C1 segment of cervical spinal cord (tissue), 14 donors: ENCODE measurements at regions not wholly inside any gene's neighbourhood (a gene's known extent, or its start where the extent isn't known, plus 50 kb on each side); places are given as distances from the start of the nearest gene placed in this dataset.
"Not testable (repeated sequence)": the region's sequence is repeated elsewhere in the genome, so short reads cannot be mapped to it uniquely, and the experiment has no call there.

Experiments
- DNase-seq, 14 donors: peaks; one replicate each; lab custom pipeline; 2025; lab: John Stamatoyannopoulos, UW

GRCh38 chr11:87559852-87560251, 522.1 kb downstream of the TMEM135 start:
- DNase-seq: not testable (repeated sequence)

GRCh38 chr11:87555101-87555500, 517.4 kb downstream of the TMEM135 start:
- no peak for DNase-seq

- no peak for DNase-seq
Observed at GRCh38 chr11:87548797-87549196, 511.1 kb downstream of the TMEM135 start.

- no peak for DNase-seq
Observed at GRCh38 chr11:87545858-87546257, 508.1 kb downstream of the TMEM135 start.

- no peak for DNase-seq
Observed at GRCh38 chr11:87539596-87539995, 501.9 kb downstream of the TMEM135 start.

- DNase-seq: no peak
Observed at GRCh38 chr11:87536565-87536964, 498.8 kb downstream of the TMEM135 start.

- DNase-seq: no peak
Observed at GRCh38 chr11:87536016-87536415, 498.3 kb downstream of the TMEM135 start.

GRCh38 chr11:87535513-87535912, 497.8 kb downstream of the TMEM135 start:
- DNase-seq: no peak

GRCh38 chr11:87531835-87532234, 494.1 kb downstream of the TMEM135 start:
- not testable (repeated sequence) for DNase-seq

- DNase-seq: no peak
Observed at GRCh38 chr11:87529486-87529885, 491.8 kb downstream of the TMEM135 start.

GRCh38 chr11:87528752-87529151, 491.0 kb downstream of the TMEM135 start:
- no peak for DNase-seq

GRCh38 chr11:87523276-87523675, 485.5 kb downstream of the TMEM135 start:
- no peak for DNase-seq

GRCh38 chr11:87518266-87518665, 480.5 kb downstream of the TMEM135 start:
- no peak for DNase-seq

- DNase-seq: no peak
Observed at GRCh38 chr11:87517351-87517750, 479.6 kb downstream of the TMEM135 start.

- not testable (repeated sequence) for DNase-seq
Observed at GRCh38 chr11:87507722-87508121, 470.0 kb downstream of the TMEM135 start.

GRCh38 chr11:87506946-87507345, 469.2 kb downstream of the TMEM135 start:
- not testable (repeated sequence) for DNase-seq

GRCh38 chr11:87501388-87501787, 463.7 kb downstream of the TMEM135 start:
- no peak for DNase-seq

- DNase-seq: not testable (repeated sequence)
Observed at GRCh38 chr11:87494936-87495335, 457.2 kb downstream of the TMEM135 start.

GRCh38 chr11:87494026-87494425, 456.3 kb downstream of the TMEM135 start:
- DNase-seq: not testable (repeated sequence)

GRCh38 chr11:87493516-87493915, 455.8 kb downstream of the TMEM135 start:
- DNase-seq: no peak

- DNase-seq: no peak
Observed at GRCh38 chr11:87491381-87491780, 453.6 kb downstream of the TMEM135 start.

- DNase-seq: no peak
Observed at GRCh38 chr11:87490671-87491070, 452.9 kb downstream of the TMEM135 start.

- DNase-seq: no peak
Observed at GRCh38 chr11:87484566-87484965, 446.8 kb downstream of the TMEM135 start.

GRCh38 chr11:87477321-87477720, 439.6 kb downstream of the TMEM135 start:
- no peak for DNase-seq
